DND-41 (cell line): ENCODE measurements at regions not wholly inside any gene's neighbourhood (a gene's known extent, or its start where the extent isn't known, plus 50 kb on each side); places are given as distances from the start of the nearest gene placed in this dataset.

Experiments used
- CTCF ChIP-seq: IDR thresholded peaks from 2 replicates; pipeline ENCODE4 v1.5.1; 2012; ENCODE audit warnings: borderline replicate concordance, low read length, moderate library complexity, mild to moderate bottlenecking; ENCODE audit not compliant: poor library complexity, severe bottlenecking; ENCODE audit errors: extremely low read depth
- EZH2 ChIP-seq: IDR thresholded peaks from 3 replicates; pipeline ENCODE4 v1.6.1; 2012; ENCODE audit warnings: borderline replicate concordance, low read depth, mild to moderate bottlenecking, moderate library complexity, low read length, inconsistent platforms; ENCODE audit not compliant: severe bottlenecking

DNA sequence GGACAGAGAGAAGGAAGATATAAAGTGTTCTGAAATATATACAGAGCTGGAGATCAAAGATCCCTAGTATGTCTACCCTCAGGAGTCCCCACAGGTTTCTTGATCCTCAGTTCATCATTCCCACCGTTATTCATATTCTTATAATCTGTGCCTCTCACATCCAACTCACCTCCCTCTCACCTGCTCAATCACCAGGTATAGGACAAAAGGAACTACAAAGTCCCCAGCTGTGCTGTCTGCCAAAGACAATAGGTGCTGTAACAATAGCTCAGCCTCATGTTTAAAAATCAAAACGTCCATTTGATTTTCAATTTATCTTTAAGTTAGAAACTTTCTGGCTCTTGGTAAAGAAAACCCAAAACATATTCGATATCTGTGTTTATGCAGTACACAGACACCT, 121.1 kb upstream of the PKN2 start:
- TF ChIP-seq CTCF (no peak), EZH2 (no peak)
